ENCODE measurements at regions not wholly inside any gene's neighbourhood (a gene's known extent, or its start where the extent isn't known, plus 50 kb on each side); places are given as distances from the start of the nearest gene placed in this dataset.
"Not testable (repeated sequence)": the region's sequence is repeated elsewhere in the genome, so short reads cannot be mapped to it uniquely, and the experiment has no call there.

- no peaks in the 10 kb centered on the region for H4K20me1 ChIP-seq (ENCODE audit: insufficient read depth)
- H3K4me3 ChIP-seq, result no peak overlapping the region
- H3K36me3 ChIP-seq (ENCODE audit: low read depth), result no peaks in the 10 kb centered on the region
- H3F3A ChIP-seq (ENCODE audit: insufficient read depth), result peaks cover 9% of the 10 kb centered on the region; the same call in 1 of the 2 replicates
- no peaks in the 10 kb centered on the region for H3K27me3 ChIP-seq (replicated peaks; ENCODE audit: insufficient read depth)
- H3K9me3 ChIP-seq (ENCODE audit: low read depth), result no peaks in the 10 kb centered on the region
- H3K9ac ChIP-seq, result no peak overlapping the region
- H3K27ac ChIP-seq, result no peak overlapping the region
- no peak overlapping the region for H3K4me2 ChIP-seq (ENCODE audit: unreplicated experiment)
- in situ Hi-C loops (cut with MboI), result no loop called here
- no peak for TF ChIP-seq EZH2phosphoT487 (IDR thresholded peaks at IDR 0.05; ENCODE audit: insufficient read depth, low read depth)
- TF ChIP-seq EZH2 (IDR thresholded peaks at IDR 0.05; ENCODE audit: insufficient read depth, poor library complexity, severe bottlenecking), result no peak
- H2AFZ ChIP-seq, result no peak overlapping the region
- H3K4me1 ChIP-seq (ENCODE audit: insufficient read depth), result peaks cover 20% of the 10 kb centered on the region
- no peaks in the 10 kb centered on the region for H3K79me2 ChIP-seq (ENCODE audit: insufficient read depth)
- H3K9me2 ChIP-seq (ENCODE audit: insufficient read depth), result no peaks in the 10 kb centered on the region
- 93 to 100% methylated on average over 2 of the region's 2 CpGs for WGBS, 2 experiments (ENCODE audit: low coverage in 1 of 2, low lambda C conversion rate in 2 of 2, missing lambda C conversion rate in 2 of 2)
- DNase-seq, result no peak
Measured at GRCh38 chr11:121907379-121907778, 208.6 kb downstream of the BLID start.

DNA sequence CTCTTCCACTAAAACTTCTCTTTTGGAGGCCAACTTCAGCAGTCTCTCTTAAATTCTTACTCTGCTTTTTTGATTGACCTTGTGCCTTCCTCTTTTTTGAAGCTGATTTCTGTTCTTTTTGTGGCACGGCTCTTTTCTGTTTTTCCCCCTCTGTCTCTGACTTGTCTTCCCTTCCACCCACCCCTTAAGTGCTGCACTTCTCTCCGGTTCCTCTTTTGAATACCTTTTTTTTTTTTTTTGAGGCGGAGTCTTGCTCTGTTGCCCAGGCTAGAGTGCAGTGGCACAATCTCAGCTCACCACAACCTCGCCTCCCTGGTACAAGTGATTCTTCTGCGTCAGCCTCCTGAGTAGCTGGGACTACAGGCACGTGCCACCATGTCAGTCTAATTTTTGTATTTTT lies 211.9 kb downstream of the BLID start:
- no peaks in the 10 kb centered on the region for H3K36me3 ChIP-seq (ENCODE audit: low read depth)
- H3K4me3 ChIP-seq, result no peak overlapping the region
- no peaks in the 10 kb centered on the region for H3K9me2 ChIP-seq (ENCODE audit: insufficient read depth)
- H3K4me1 ChIP-seq (ENCODE audit: insufficient read depth), result peaks cover 10% of the 10 kb centered on the region
- H3K27ac ChIP-seq, result no peak overlapping the region
- in situ Hi-C loops (cut with MboI), result no loop called here
- DNase-seq, result no peak
- H3K27me3 ChIP-seq (replicated peaks; ENCODE audit: insufficient read depth), result no peaks in the 10 kb centered on the region
- H3K4me2 ChIP-seq (ENCODE audit: unreplicated experiment), result no peak overlapping the region
- H4K20me1 ChIP-seq (ENCODE audit: insufficient read depth), result no peaks in the 10 kb centered on the region
- no peaks in the 10 kb centered on the region for H3K79me2 ChIP-seq (ENCODE audit: insufficient read depth)
- TF ChIP-seq EZH2phosphoT487 (IDR thresholded peaks at IDR 0.05; ENCODE audit: insufficient read depth, low read depth), result no peak
- no peak for TF ChIP-seq EZH2 (IDR thresholded peaks at IDR 0.05; ENCODE audit: insufficient read depth, poor library complexity, severe bottlenecking)
- no peaks in the 10 kb centered on the region for H3K9me3 ChIP-seq (ENCODE audit: low read depth)
- no peak overlapping the region for H3K9ac ChIP-seq
- 88 to 92% methylated on average over 6 of the region's 6 CpGs for WGBS, 2 experiments (ENCODE audit: low coverage in 1 of 2, low lambda C conversion rate in 2 of 2, missing lambda C conversion rate in 2 of 2)
- no peak overlapping the region for H2AFZ ChIP-seq
- H3F3A ChIP-seq (ENCODE audit: insufficient read depth), result peaks cover 3% of the 10 kb centered on the region; the same call in 1 of the 2 replicates

GRCh38 chr11:121901886-121902285 lies 214.1 kb downstream of the BLID start:
- Histone ChIP-seq H3K79me2 (ENCODE audit: insufficient read depth) (no peaks in the 10 kb centered on the region), H3K9ac (no peak overlapping the region), H2AFZ (no peak overlapping the region), H3K4me1 (ENCODE audit: insufficient read depth) (peaks cover 8% of the 10 kb centered on the region), H3K9me2 (ENCODE audit: insufficient read depth) (no peaks in the 10 kb centered on the region), H3K27me3 (replicated peaks; ENCODE audit: insufficient read depth) (no peaks in the 10 kb centered on the region), H3K27ac (no peak overlapping the region), H4K20me1 (ENCODE audit: insufficient read depth) (no peaks in the 10 kb centered on the region), H3K4me2 (ENCODE audit: unreplicated experiment) (no peak overlapping the region), H3K9me3 (ENCODE audit: low read depth) (no peaks in the 10 kb centered on the region), H3K36me3 (ENCODE audit: low read depth) (no peaks in the 10 kb centered on the region), H3K4me3 (no peak overlapping the region), H3F3A (ENCODE audit: insufficient read depth) (no peaks in the 10 kb centered on the region)
- TF ChIP-seq EZH2 (IDR thresholded peaks at IDR 0.05; ENCODE audit: insufficient read depth, poor library complexity, severe bottlenecking), result no peak
- TF ChIP-seq EZH2phosphoT487 (IDR thresholded peaks at IDR 0.05; ENCODE audit: insufficient read depth, low read depth), result no peak
- in situ Hi-C loops (cut with MboI), result no loop called here
- no peak for DNase-seq
- WGBS, 2 experiments (ENCODE audit: low coverage in 1 of 2, low lambda C conversion rate in 2 of 2, missing lambda C conversion rate in 2 of 2), result 95 to 99% methylated on average over 4 of the region's 4 CpGs

- H3K9me2 ChIP-seq (ENCODE audit: insufficient read depth); H3K9me3 ChIP-seq (ENCODE audit: low read depth); H4K20me1 ChIP-seq (ENCODE audit: insufficient read depth); H3K4me3 ChIP-seq; H2AFZ ChIP-seq; H3K27ac ChIP-seq; H3F3A ChIP-seq (ENCODE audit: insufficient read depth); DNase-seq; in situ Hi-C loops (cut with MboI); H3K79me2 ChIP-seq (ENCODE audit: insufficient read depth); H3K9ac ChIP-seq; H3K36me3 ChIP-seq (ENCODE audit: low read depth); H3K27me3 ChIP-seq (replicated peaks; ENCODE audit: insufficient read depth); H3K4me2 ChIP-seq (ENCODE audit: unreplicated experiment): not testable (repeated sequence)
- 17 to 50% methylated on average over 2 of the region's 2 CpGs for WGBS, 2 experiments (ENCODE audit: low coverage in 1 of 2, low lambda C conversion rate in 2 of 2, missing lambda C conversion rate in 2 of 2)
- peaks cover 12% of the 10 kb centered on the region for H3K4me1 ChIP-seq (ENCODE audit: insufficient read depth)
Measured at GRCh38 chr11:121901417-121901816, 214.6 kb downstream of the BLID start.

GRCh38 chr11:121899520-121899919 lies 216.5 kb downstream of the BLID start:
- Histone ChIP-seq H3F3A (ENCODE audit: insufficient read depth) (peaks cover 22% of the 10 kb centered on the region), H3K9me3 (ENCODE audit: low read depth) (no peaks in the 10 kb centered on the region), H3K79me2 (ENCODE audit: insufficient read depth) (no peaks in the 10 kb centered on the region), H3K4me2 (ENCODE audit: unreplicated experiment) (no peak overlapping the region), H3K27ac (no peak overlapping the region), H3K9ac (no peak overlapping the region), H3K36me3 (ENCODE audit: low read depth) (no peaks in the 10 kb centered on the region), H3K27me3 (replicated peaks; ENCODE audit: insufficient read depth) (no peaks in the 10 kb centered on the region), H3K4me3 (no peak overlapping the region), H2AFZ (no peak overlapping the region), H4K20me1 (ENCODE audit: insufficient read depth) (no peaks in the 10 kb centered on the region), H3K9me2 (ENCODE audit: insufficient read depth) (no peaks in the 10 kb centered on the region), H3K4me1 (ENCODE audit: insufficient read depth) (peaks cover 23% of the 10 kb centered on the region)
- in situ Hi-C loops (cut with MboI), result no loop called here
- no peak for DNase-seq
- TF ChIP-seq EZH2phosphoT487 (IDR thresholded peaks at IDR 0.05; ENCODE audit: insufficient read depth, low read depth) (no peak), EZH2 (IDR thresholded peaks at IDR 0.05; ENCODE audit: insufficient read depth, poor library complexity, severe bottlenecking) (no peak)
- WGBS, 2 experiments (ENCODE audit: low coverage in 1 of 2, low lambda C conversion rate in 2 of 2, missing lambda C conversion rate in 2 of 2), result 96% methylated on average over 4 of the region's 4 CpGs

All from GM23248 (cell line).